ENCODE measurements at regions not wholly inside any gene's neighbourhood (a gene's known extent, or its start where the extent isn't known, plus 50 kb on each side); places are given as distances from the start of the nearest gene placed in this dataset.

DNA sequence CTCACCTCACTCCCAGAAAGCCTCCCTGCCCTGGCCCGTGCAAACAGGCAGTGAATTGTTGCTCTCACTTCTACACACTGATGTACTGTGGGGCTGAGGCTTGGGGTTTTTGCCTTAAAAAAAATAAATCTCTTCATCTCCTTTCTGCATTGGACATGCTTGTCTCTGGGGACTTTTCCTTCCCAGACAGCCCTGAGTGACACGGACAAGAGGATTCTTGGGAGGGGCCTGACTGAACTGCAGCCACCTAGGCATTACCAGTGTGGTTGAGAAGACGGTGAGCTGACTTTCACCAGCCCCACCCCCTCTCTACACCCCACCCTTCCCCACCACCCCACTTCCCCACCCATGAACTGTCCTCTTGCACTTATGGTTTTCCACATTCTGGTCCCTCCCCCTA is 51.6 kb upstream of the PARP11 start:
- TF ChIP-seq FOS (IDR thresholded peaks at IDR 0.05; ENCODE audit: low read depth, low read length), result no peak
- TF ChIP-seq POLR2A (IDR thresholded peaks at IDR 0.05; ENCODE audit: low read depth, low read length), result no peak
- TF ChIP-seq, protein P1, sequence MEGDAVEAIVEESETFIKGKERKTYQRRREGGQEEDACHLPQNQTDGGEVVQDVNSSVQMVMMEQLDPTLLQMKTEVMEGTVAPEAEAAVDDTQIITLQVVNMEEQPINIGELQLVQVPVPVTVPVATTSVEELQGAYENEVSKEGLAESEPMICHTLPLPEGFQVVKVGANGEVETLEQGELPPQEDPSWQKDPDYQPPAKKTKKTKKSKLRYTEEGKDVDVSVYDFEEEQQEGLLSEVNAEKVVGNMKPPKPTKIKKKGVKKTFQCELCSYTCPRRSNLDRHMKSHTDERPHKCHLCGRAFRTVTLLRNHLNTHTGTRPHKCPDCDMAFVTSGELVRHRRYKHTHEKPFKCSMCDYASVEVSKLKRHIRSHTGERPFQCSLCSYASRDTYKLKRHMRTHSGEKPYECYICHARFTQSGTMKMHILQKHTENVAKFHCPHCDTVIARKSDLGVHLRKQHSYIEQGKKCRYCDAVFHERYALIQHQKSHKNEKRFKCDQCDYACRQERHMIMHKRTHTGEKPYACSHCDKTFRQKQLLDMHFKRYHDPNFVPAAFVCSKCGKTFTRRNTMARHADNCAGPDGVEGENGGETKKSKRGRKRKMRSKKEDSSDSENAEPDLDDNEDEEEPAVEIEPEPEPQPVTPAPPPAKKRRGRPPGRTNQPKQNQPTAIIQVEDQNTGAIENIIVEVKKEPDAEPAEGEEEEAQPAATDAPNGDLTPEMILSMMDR (conservative IDR thresholded peaks at IDR 0.05; ENCODE audit: low read depth, low read length), result no peak
- no peak for TF ChIP-seq CHD1 (IDR thresholded peaks at IDR 0.05; ENCODE audit: low read depth, low read length)
- no peak for TF ChIP-seq NFE2L2 (IDR thresholded peaks at IDR 0.05; ENCODE audit: low read depth, low read length)
- no peak for TF ChIP-seq CEBPB (IDR thresholded peaks at IDR 0.05; ENCODE audit: low read depth, low read length)
- TF ChIP-seq, protein P2, sequence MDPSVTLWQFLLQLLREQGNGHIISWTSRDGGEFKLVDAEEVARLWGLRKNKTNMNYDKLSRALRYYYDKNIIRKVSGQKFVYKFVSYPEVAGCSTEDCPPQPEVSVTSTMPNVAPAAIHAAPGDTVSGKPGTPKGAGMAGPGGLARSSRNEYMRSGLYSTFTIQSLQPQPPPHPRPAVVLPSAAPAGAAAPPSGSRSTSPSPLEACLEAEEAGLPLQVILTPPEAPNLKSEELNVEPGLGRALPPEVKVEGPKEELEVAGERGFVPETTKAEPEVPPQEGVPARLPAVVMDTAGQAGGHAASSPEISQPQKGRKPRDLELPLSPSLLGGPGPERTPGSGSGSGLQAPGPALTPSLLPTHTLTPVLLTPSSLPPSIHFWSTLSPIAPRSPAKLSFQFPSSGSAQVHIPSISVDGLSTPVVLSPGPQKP (IDR thresholded peaks at IDR 0.05; ENCODE audit: borderline replicate concordance, low read depth, low read length), result no peak
- no peak for TF ChIP-seq MXI1 (IDR thresholded peaks at IDR 0.05; ENCODE audit: borderline replicate concordance, low read depth, low read length)

Measured in IMR-90 (cell line).